ENCODE measurements at regions not wholly inside any gene's neighbourhood (a gene's known extent, or its start where the extent isn't known, plus 50 kb on each side); places are given as distances from the start of the nearest gene placed in this dataset.
"Not testable (repeated sequence)": the region's sequence is repeated elsewhere in the genome, so short reads cannot be mapped to it uniquely, and the experiment has no call there.

- POLR2A ChIA-PET, result no interaction called here
- intact Hi-C loops (cut with micrococcal nuclease), result no loop called here
- DNase-seq, result no peak
- H3K27ac Mint-ChIP-seq, result no peak overlapping the region
- H3K9me3 Mint-ChIP-seq, result peaks cover 6% of the 10 kb centered on the region
- no peaks in the 10 kb centered on the region for H3K27me3 Mint-ChIP-seq
- H3K4me3 Mint-ChIP-seq, result no peak overlapping the region
- CTCF ChIA-PET, result no interaction called here
- H3K4me1 Mint-ChIP-seq (ENCODE audit: low read depth), result no peaks in the 10 kb centered on the region
- no peaks in the 10 kb centered on the region for H3K36me3 Mint-ChIP-seq
These were observed 1221.0 kb downstream of the SUCLG1 start for GRCh38 chr2:83238111-83238510.

GRCh38 chr2:83234246-83234645 is 1224.8 kb downstream of the SUCLG1 start:
- no peak for DNase-seq
- ChIA-PET CTCF (no interaction called here), POLR2A (no interaction called here)
- no peaks in the 10 kb centered on the region for H3K27me3 Mint-ChIP-seq
- intact Hi-C loops (cut with micrococcal nuclease), result no loop called here
- H3K4me3 Mint-ChIP-seq, result no peak overlapping the region
- H3K36me3 Mint-ChIP-seq, result no peaks in the 10 kb centered on the region
- peaks cover 10% of the 10 kb centered on the region for H3K9me3 Mint-ChIP-seq
- H3K4me1 Mint-ChIP-seq (ENCODE audit: low read depth), result no peaks in the 10 kb centered on the region
- H3K27ac Mint-ChIP-seq, result no peak overlapping the region

- ChIA-PET CTCF (no interaction called here), POLR2A (no interaction called here)
- Mint-ChIP-seq H3K27me3 (no peaks in the 10 kb centered on the region), H3K27ac (no peak overlapping the region), H3K4me3 (no peak overlapping the region), H3K4me1 (ENCODE audit: low read depth) (no peaks in the 10 kb centered on the region), H3K36me3 (no peaks in the 10 kb centered on the region), H3K9me3 (peaks cover 10% of the 10 kb centered on the region)
- intact Hi-C loops (cut with micrococcal nuclease), result no loop called here
- no peak for DNase-seq
These were observed 1225.3 kb downstream of the SUCLG1 start for GRCh38 chr2:83233781-83234180.

GRCh38 chr2:83233326-83233725 is 1225.8 kb downstream of the SUCLG1 start:
- Mint-ChIP-seq H3K36me3 (no peaks in the 10 kb centered on the region), H3K27ac (no peak overlapping the region), H3K27me3 (no peaks in the 10 kb centered on the region), H3K4me3 (no peak overlapping the region), H3K9me3 (peaks cover 10% of the 10 kb centered on the region), H3K4me1 (ENCODE audit: low read depth) (no peaks in the 10 kb centered on the region)
- intact Hi-C loops (cut with micrococcal nuclease), result no loop called here
- no peak for DNase-seq
- ChIA-PET CTCF (no interaction called here), POLR2A (no interaction called here)

- CTCF ChIA-PET, result no interaction called here
- intact Hi-C loops (cut with micrococcal nuclease), result no loop called here
- H3K9me3 Mint-ChIP-seq, result peaks cover 10% of the 10 kb centered on the region
- H3K27ac Mint-ChIP-seq, result no peak overlapping the region
- no peaks in the 10 kb centered on the region for H3K4me1 Mint-ChIP-seq (ENCODE audit: low read depth)
- no peak overlapping the region for H3K4me3 Mint-ChIP-seq
- no peaks in the 10 kb centered on the region for H3K36me3 Mint-ChIP-seq
- no peaks in the 10 kb centered on the region for H3K27me3 Mint-ChIP-seq
- no peak for DNase-seq
- POLR2A ChIA-PET, result no interaction called here
These were observed 1229.6 kb downstream of the SUCLG1 start for GRCh38 chr2:83229443-83229842.

GRCh38 chr2:83224591-83225200 is 1234.4 kb downstream of the SUCLG1 start:
- CTCF ChIA-PET, result no interaction called here
- H3K9me3 Mint-ChIP-seq, result no peaks in the 10 kb centered on the region
- DNase-seq, result no peak
- H3K27ac Mint-ChIP-seq, result no peak overlapping the region
- H3K27me3 Mint-ChIP-seq, result no peaks in the 10 kb centered on the region
- H3K4me3 Mint-ChIP-seq, result no peak overlapping the region
- no peaks in the 10 kb centered on the region for H3K4me1 Mint-ChIP-seq (ENCODE audit: low read depth)
- H3K36me3 Mint-ChIP-seq, result no peaks in the 10 kb centered on the region
- intact Hi-C loops (cut with micrococcal nuclease), result no loop called here
- POLR2A ChIA-PET, result no interaction called here

- Mint-ChIP-seq H3K27ac (no peak overlapping the region), H3K36me3 (no peaks in the 10 kb centered on the region), H3K9me3 (no peaks in the 10 kb centered on the region), H3K4me1 (ENCODE audit: low read depth) (no peaks in the 10 kb centered on the region), H3K4me3 (no peak overlapping the region), H3K27me3 (no peaks in the 10 kb centered on the region)
- ChIA-PET CTCF (no interaction called here), POLR2A (no interaction called here)
- no peak for DNase-seq
- intact Hi-C loops (cut with micrococcal nuclease), result no loop called here
These were observed 1237.8 kb downstream of the SUCLG1 start for GRCh38 chr2:83221258-83221657.

GRCh38 chr2:83217854-83218253 is 1241.2 kb downstream of the SUCLG1 start:
- Mint-ChIP-seq H3K27me3 (no peaks in the 10 kb centered on the region), H3K9me3 (no peaks in the 10 kb centered on the region), H3K4me3 (no peak overlapping the region), H3K4me1 (ENCODE audit: low read depth) (no peaks in the 10 kb centered on the region), H3K27ac (no peak overlapping the region), H3K36me3 (no peaks in the 10 kb centered on the region)
- CTCF ChIA-PET, result no interaction called here
- no peak for DNase-seq
- intact Hi-C loops (cut with micrococcal nuclease), result no loop called here
- POLR2A ChIA-PET, result no interaction called here

GRCh38 chr2:83196225-83196624 is 1262.9 kb downstream of the SUCLG1 start:
- no peak overlapping the region for H3K27ac Mint-ChIP-seq
- no peak overlapping the region for H3K4me3 Mint-ChIP-seq
- no peak for DNase-seq
- no peaks in the 10 kb centered on the region for H3K36me3 Mint-ChIP-seq
- intact Hi-C loops (cut with micrococcal nuclease), result no loop called here
- ChIA-PET CTCF (no interaction called here), POLR2A (no interaction called here)
- no peaks in the 10 kb centered on the region for H3K4me1 Mint-ChIP-seq (ENCODE audit: low read depth)
- H3K27me3 Mint-ChIP-seq, result no peaks in the 10 kb centered on the region
- H3K9me3 Mint-ChIP-seq, result no peaks in the 10 kb centered on the region

GRCh38 chr2:83191316-83191715 is 1267.8 kb downstream of the SUCLG1 start:
- Mint-ChIP-seq H3K9me3 (no peaks in the 10 kb centered on the region), H3K4me1 (ENCODE audit: low read depth) (no peaks in the 10 kb centered on the region), H3K27me3 (no peaks in the 10 kb centered on the region), H3K27ac (no peak overlapping the region), H3K4me3 (no peak overlapping the region), H3K36me3 (no peaks in the 10 kb centered on the region)
- DNase-seq, result no peak
- intact Hi-C loops (cut with micrococcal nuclease), result no loop called here
- ChIA-PET CTCF (no interaction called here), POLR2A (no interaction called here)

- H3K4me1 Mint-ChIP-seq (ENCODE audit: low read depth), result no peaks in the 10 kb centered on the region
- intact Hi-C loops (cut with micrococcal nuclease), result no loop called here
- CTCF ChIA-PET, result no interaction called here
These were observed 1272.8 kb downstream of the SUCLG1 start for GRCh38 chr2:83186105-83186760.

GRCh38 chr2:83180862-83181530 is 1278.1 kb downstream of the SUCLG1 start:
- POLR2A ChIA-PET, result not testable (repeated sequence)

More at GRCh38 chr2:83186105-83186760, 1272.8 kb downstream of the SUCLG1 start:
- DNase-seq, result no peak
- Mint-ChIP-seq H3K36me3 (no peaks in the 10 kb centered on the region), H3K4me3 (no peak overlapping the region), H3K9me3 (peaks cover 2% of the 10 kb centered on the region), H3K27ac (no peak overlapping the region), H3K27me3 (no peaks in the 10 kb centered on the region)
- POLR2A ChIA-PET, result no interaction called here

GRCh38 chr2:83176539-83176938 is 1282.5 kb downstream of the SUCLG1 start:
- no peaks in the 10 kb centered on the region for H3K36me3 Mint-ChIP-seq
- no peaks in the 10 kb centered on the region for H3K4me1 Mint-ChIP-seq (ENCODE audit: low read depth)
- peaks cover 8% of the 10 kb centered on the region for H3K9me3 Mint-ChIP-seq
- intact Hi-C loops (cut with micrococcal nuclease), result no loop called here
- H3K27me3 Mint-ChIP-seq, result no peaks in the 10 kb centered on the region
- POLR2A ChIA-PET, result no interaction called here
- DNase-seq, result no peak
- H3K27ac Mint-ChIP-seq, result no peak overlapping the region
- no peak overlapping the region for H3K4me3 Mint-ChIP-seq
- CTCF ChIA-PET, result no interaction called here

More at GRCh38 chr2:83180862-83181530, 1278.1 kb downstream of the SUCLG1 start:
- H3K4me1 Mint-ChIP-seq (ENCODE audit: low read depth); H3K4me3 Mint-ChIP-seq; DNase-seq; H3K36me3 Mint-ChIP-seq; H3K27me3 Mint-ChIP-seq; H3K27ac Mint-ChIP-seq; H3K9me3 Mint-ChIP-seq; intact Hi-C loops (cut with micrococcal nuclease); CTCF ChIA-PET: not testable (repeated sequence)

All from activated CD4-positive, alpha-beta memory T cell treated with anti-CD3 and anti-CD28 coated beads for 36 hours (primary cell).